Urinary bladder (tissue), 3 donors: ENCODE measurements at regions not wholly inside any gene's neighbourhood (a gene's known extent, or its start where the extent isn't known, plus 50 kb on each side); places are given as distances from the start of the nearest gene placed in this dataset.

Source experiments
- DNase-seq: peaks from one replicate; pipeline ENCODE4 v3.0.0-alpha.2; 2015; ENCODE audit errors: extremely low spot score
- H3K27ac ChIP-seq: one replicate; pipeline ENCODE4 v1.5.1; 2013; ENCODE audit warnings: low read depth, mild to moderate bottlenecking, moderate library complexity
- H3K36me3 ChIP-seq: one replicate; pipeline ENCODE4 v1.6.1; 2013; ENCODE audit warnings: mild to moderate bottlenecking, moderate library complexity; ENCODE audit not compliant: insufficient read depth
- H3K4me1 ChIP-seq: one replicate; pipeline ENCODE4 v1.6.1; 2013; ENCODE audit warnings: mild to moderate bottlenecking, moderate library complexity; ENCODE audit not compliant: insufficient read depth
- H3K4me3 ChIP-seq: one replicate; pipeline ENCODE4 v1.5.1; 2013; ENCODE audit warnings: low read depth, low read length
- WGBS: extraction: QIAGEN DNeasy Blood & Tissue Kit; methylation state at CpG from one replicate; pipeline ENCODE4 v1.1.7; 2013; 5-methylcytosine and 5-hydroxymethylcytosine counted together
- donor health status: healthy with polysubstance abuse.
- donor health status: healthy.

DNA sequence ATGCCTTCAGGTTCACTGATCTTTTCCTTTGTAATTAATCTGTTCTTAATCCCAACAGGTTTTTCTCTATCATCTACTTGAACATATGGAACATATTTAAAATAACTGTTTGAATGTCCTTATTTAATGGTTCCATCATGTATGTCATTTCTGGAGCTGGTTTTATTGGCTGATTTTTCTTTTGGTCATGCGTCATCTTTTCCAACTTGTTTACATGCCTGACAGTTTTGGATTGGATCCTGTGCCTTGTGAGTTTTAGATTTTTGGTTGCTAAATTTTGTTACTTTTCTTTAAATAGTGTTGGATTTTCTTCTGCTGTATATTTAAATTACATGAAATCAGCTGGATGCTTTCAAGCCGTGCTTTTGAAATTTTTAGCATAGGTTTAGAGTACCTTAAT, 237.3 kb upstream of the DAAM1 start:
- 85% methylated on average over 2 of the region's 2 CpGs for WGBS
- Histone ChIP-seq H3K4me1 (no peaks in the 10 kb centered on the region), H3K36me3 (no peaks in the 10 kb centered on the region), H3K27ac (no peak overlapping the region), H3K4me3 (no peak overlapping the region)
- DNase-seq, result no peak

DNA sequence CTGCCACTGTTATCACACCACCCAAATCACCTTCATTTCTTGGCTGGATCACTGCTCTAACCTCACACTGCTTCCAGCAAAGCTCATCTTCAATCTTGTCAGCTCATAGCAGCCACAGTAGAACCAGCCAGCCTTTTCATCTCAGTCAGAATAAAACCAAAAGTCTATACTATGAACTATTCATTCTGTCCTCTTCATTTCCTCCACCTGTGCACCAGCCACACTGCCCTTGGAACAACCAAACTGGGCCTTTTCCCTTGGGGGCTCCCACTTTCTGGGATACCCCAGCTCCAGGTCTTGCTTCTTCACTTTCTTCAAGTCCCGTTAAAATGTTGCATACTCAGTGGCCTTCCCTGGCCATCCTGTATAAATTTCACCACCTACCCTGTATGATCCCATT, 234.4 kb upstream of the DAAM1 start:
- H3K4me3 ChIP-seq, result no peak overlapping the region
- WGBS, result 94% methylated on average over 1 of the region's 1 CpG
- no peak overlapping the region for H3K27ac ChIP-seq
- no peaks in the 10 kb centered on the region for H3K36me3 ChIP-seq
- DNase-seq, result no peak
- H3K4me1 ChIP-seq, result no peaks in the 10 kb centered on the region

GRCh38 chr14:58954901-58955861, 233.3 kb upstream of the DAAM1 start:
- Histone ChIP-seq H3K4me3 (no peak overlapping the region), H3K4me1 (no peaks in the 10 kb centered on the region), H3K27ac (no peak overlapping the region), H3K36me3 (no peaks in the 10 kb centered on the region)
- 11% methylated on average over 4 of the region's 4 CpGs for WGBS
- no peak for DNase-seq

GRCh38 chr14:58961045-58961731, 227.3 kb upstream of the DAAM1 start:
- no peaks in the 10 kb centered on the region for H3K4me1 ChIP-seq
- H3K36me3 ChIP-seq, result no peaks in the 10 kb centered on the region
- WGBS, result 69% methylated on average over 6 of the region's 6 CpGs

GRCh38 chr14:58963873-58964597, 224.4 kb upstream of the DAAM1 start:
- H3K4me3 ChIP-seq, result no peak overlapping the region
- no peak overlapping the region for H3K27ac ChIP-seq
- H3K36me3 ChIP-seq, result no peaks in the 10 kb centered on the region
- no peak for DNase-seq
- H3K4me1 ChIP-seq, result no peaks in the 10 kb centered on the region
- 91% methylated on average over 5 of the region's 5 CpGs for WGBS

More at GRCh38 chr14:58961045-58961731, 227.3 kb upstream of the DAAM1 start:
- Histone ChIP-seq H3K4me3 (no peak overlapping the region), H3K27ac (no peak overlapping the region)
- DNase-seq, result no peak

- no peak overlapping the region for H3K4me3 ChIP-seq
- WGBS, result 87% methylated on average over 9 of the region's 9 CpGs
Measured at GRCh38 chr14:58964598-58964928, 223.9 kb upstream of the DAAM1 start.

DNA sequence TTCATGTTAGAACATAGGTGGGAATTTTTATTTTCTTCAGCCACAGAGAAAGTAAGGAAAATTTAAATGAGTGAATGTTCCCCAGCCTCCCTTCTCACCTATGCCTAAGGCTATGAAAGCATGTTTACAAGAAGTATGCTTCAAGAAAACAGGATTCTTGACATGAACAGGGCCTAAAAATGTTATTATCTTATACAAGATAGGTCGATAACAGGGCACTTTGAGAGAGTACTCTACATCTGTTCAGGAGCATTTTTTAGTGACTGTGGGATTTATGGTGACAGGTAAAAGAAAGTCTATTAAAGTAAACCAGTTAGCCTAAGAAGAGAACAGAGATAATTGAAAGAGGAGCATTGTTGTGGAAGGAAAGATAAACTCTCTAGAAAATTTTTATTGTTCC, 222.9 kb upstream of the DAAM1 start:
- Histone ChIP-seq H3K4me1 (no peaks in the 10 kb centered on the region), H3K27ac (no peak overlapping the region), H3K4me3 (no peak overlapping the region), H3K36me3 (no peaks in the 10 kb centered on the region)
- no peak for DNase-seq
- WGBS, result 55% methylated on average over 1 of the region's 1 CpG

More at GRCh38 chr14:58964598-58964928, 223.9 kb upstream of the DAAM1 start:
- H3K4me1 ChIP-seq, result no peaks in the 10 kb centered on the region
- no peaks in the 10 kb centered on the region for H3K36me3 ChIP-seq
- no peak overlapping the region for H3K27ac ChIP-seq
- no peak for DNase-seq

GRCh38 chr14:58966997-58967396, 221.5 kb upstream of the DAAM1 start:
- no peak overlapping the region for H3K4me3 ChIP-seq
- H3K4me1 ChIP-seq, result no peaks in the 10 kb centered on the region
- H3K27ac ChIP-seq, result no peak overlapping the region
- 90% methylated on average over 4 of the region's 4 CpGs for WGBS
- no peak for DNase-seq
- H3K36me3 ChIP-seq, result no peaks in the 10 kb centered on the region

DNA sequence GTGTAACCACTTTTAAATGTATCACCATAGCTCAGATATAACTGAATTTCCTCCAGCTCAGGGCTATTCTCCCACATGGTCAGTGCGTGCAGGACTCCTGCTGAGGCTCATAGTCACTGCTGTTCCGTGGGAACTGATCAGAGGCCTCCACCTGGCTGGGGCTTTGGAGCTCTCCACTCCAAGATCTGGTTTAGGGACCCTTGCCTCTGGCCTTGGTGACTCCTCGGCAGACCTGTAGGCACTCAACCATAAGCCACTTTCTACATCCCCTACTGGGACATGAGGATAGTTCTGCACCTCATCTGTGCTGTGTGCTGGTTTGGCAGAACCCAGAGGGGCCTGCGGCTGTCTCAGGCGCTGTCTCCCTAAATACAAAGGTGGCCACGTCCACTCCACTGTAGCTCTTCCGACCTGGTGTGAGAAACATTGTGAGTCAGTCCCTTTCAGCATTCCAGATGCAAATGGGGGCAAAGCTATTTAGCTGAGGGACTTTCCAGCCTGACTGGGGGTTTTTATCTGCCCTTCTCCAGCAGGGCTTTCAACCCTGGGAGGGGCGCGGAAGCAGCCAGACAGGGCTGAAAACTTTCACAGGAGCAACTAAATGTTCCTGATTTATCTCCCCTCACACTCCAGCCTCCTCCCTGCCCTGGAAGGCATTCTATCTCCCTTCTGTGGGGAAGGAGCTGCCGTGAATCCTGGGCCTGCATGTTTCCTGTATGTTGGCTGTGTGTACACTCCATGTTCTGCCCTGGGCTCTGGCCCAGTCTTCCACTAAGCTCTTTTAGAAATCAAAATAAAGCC, 218.3 kb upstream of the DAAM1 start:
- 77% methylated on average over 10 of the region's 10 CpGs for WGBS
- Histone ChIP-seq H3K4me1 (no peaks in the 10 kb centered on the region), H3K27ac (no peak overlapping the region), H3K36me3 (no peaks in the 10 kb centered on the region), H3K4me3 (no peak overlapping the region)
- DNase-seq, result no peak

DNA sequence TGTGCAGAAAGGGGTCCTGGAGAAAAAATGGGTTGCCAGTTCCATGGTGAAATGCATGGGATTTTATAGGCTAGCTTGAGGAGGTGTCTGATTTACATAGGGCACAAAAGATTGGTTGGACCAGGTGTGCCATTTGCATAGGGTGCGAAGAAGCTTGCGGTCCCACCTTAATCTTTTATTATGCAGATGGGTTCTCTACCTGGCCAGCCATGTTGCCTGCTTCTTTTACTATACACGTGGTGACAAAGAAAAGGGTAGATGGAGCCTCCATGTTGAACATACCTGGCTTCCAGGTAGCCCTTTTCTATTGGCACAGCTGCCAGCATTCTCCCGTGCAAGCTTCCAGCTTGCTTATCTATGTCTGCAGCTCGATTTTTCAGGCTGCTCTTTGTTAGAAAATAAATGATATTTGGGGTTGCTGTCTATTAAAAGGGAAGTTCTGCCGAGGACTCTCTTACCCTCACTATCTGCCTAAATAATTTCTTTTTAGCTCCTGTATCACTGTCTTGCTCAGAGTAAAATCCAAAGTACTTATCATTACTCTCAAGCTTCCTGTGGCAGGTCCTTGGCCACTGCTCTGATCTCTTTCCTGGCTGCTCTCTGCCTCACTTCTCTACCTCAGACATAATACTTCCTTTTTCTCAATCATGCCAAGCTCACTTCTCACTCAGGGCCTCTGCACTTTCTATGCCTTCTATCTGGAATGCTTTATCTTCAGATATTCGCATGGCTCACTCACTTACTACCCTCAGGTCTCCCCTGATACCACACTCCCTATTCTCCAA, 216.0 kb upstream of the DAAM1 start:
- no peaks in the 10 kb centered on the region for H3K36me3 ChIP-seq
- no peak for DNase-seq
- no peak overlapping the region for H3K27ac ChIP-seq
- H3K4me3 ChIP-seq, result no peak overlapping the region
- 71% methylated on average over 7 of the region's 7 CpGs for WGBS
- H3K4me1 ChIP-seq, result no peaks in the 10 kb centered on the region

- no peak for DNase-seq
- Histone ChIP-seq H3K27ac (no peak overlapping the region), H3K4me1 (no peaks in the 10 kb centered on the region), H3K4me3 (no peak overlapping the region), H3K36me3 (no peaks in the 10 kb centered on the region)
- WGBS, result 68% methylated on average over 2 of the region's 2 CpGs
Measured at GRCh38 chr14:58977366-58977765, 211.1 kb upstream of the DAAM1 start.

- peak; percentile 51 for DNase-seq
- H3K36me3 ChIP-seq, result no peaks in the 10 kb centered on the region
- 32% methylated on average over 4 of the region's 4 CpGs for WGBS
- H3K27ac ChIP-seq, result no peak overlapping the region
- no peak overlapping the region for H3K4me3 ChIP-seq
- H3K4me1 ChIP-seq, result no peaks in the 10 kb centered on the region
Measured at GRCh38 chr14:58978343-58978742, 210.1 kb upstream of the DAAM1 start.
